ENCODE measurements at regions not wholly inside any gene's neighbourhood (a gene's known extent, or its start where the extent isn't known, plus 50 kb on each side); places are given as distances from the start of the nearest gene placed in this dataset.
"Not testable (repeated sequence)": the region's sequence is repeated elsewhere in the genome, so short reads cannot be mapped to it uniquely, and the experiment has no call there.

DNA sequence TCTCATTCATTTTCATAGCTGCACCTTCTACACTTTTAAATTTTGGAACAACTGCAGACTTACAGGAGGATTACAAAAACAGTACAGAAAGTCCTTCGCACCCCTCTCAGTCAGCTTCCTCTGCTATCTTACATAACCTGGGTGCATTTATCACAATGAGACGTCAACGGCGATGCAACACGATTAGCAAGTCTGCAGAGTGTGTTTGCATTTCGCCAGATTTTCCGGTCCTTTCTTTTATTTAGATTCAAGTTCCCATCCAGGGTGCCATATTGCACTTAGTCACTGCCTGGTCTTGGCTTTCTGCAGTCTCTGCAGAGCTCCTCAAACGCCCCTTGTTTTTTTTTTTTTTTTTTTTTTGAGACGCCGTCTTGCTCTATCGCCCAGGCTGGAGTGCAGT lies 85.9 kb downstream of the ASMT start:
- H3K27me3 Mint-ChIP-seq: no peaks in the 10 kb centered on the region
- no peaks in the 10 kb centered on the region for H3K79me2 ChIP-seq (ENCODE audit: control insufficient read depth, insufficient read depth, low read length)
- no peaks in the 10 kb centered on the region for H3K4me1 ChIP-seq (ENCODE audit: control insufficient read depth in 2 of 2, insufficient read depth in 2 of 2, low read length in 2 of 2)
- no peak for DNase-seq
- no peak overlapping the region for H3K9ac ChIP-seq (ENCODE audit: low read length)
- H3K36me3 ChIP-seq (replicated peaks in 1 of 2; ENCODE audit: control extremely low read depth in 1 of 2, control insufficient read depth in 1 of 2, extremely low read depth in 1 of 2, insufficient read depth in 2 of 2, low read length in 1 of 2): peaks cover 0 to 3% of the 10 kb centered on the region in 2 experiments
- WGBS (ENCODE audit: insufficient coverage): 84% methylated on average over 10 of the region's 11 CpGs
- no peak overlapping the region for H2AFZ ChIP-seq (ENCODE audit: insufficient read depth, low read depth, low read length, poor library complexity, severe bottlenecking)
- ChIA-PET CTCF (no interaction called here), POLR2A (no interaction called here)
- no peaks in the 10 kb centered on the region for H4K20me1 ChIP-seq (ENCODE audit: control insufficient read depth, insufficient read depth, low read length, poor library complexity, severe bottlenecking)
- H3K4me3 Mint-ChIP-seq: no peak overlapping the region
- no peaks in the 10 kb centered on the region for H3K4me1 Mint-ChIP-seq
- H3K27me3 ChIP-seq (replicated peaks in 1 of 4; ENCODE audit: control extremely low read depth in 1 of 4, control insufficient read depth in 3 of 4, insufficient read depth in 4 of 4, low read length in 3 of 4): no peaks in the 10 kb centered on the region
- H3K4me2 ChIP-seq (replicated peaks; ENCODE audit: low read depth, low read length, poor library complexity, severe bottlenecking): no peak overlapping the region
- peaks cover 7% of the 10 kb centered on the region for H3K9me3 Mint-ChIP-seq (ENCODE audit: insufficient read depth)
- H3K4me3 ChIP-seq (ENCODE audit: control extremely low read depth in 1 of 5, extremely low read depth in 1 of 5, insufficient read depth in 1 of 5, low read depth in 2 of 5, low read length in 4 of 5): no peak overlapping the region
- no peak for ATAC-seq (ENCODE audit: low read depth)
- no peak overlapping the region for H3K27ac ChIP-seq (ENCODE audit: low read length in 2 of 2)
- TF ChIP-seq EZH2 (IDR thresholded peaks at IDR 0.05; ENCODE audit: borderline replicate concordance, insufficient read depth, low read depth, low read length, poor library complexity, severe bottlenecking): no peak
- TF ChIP-seq, protein P1, sequence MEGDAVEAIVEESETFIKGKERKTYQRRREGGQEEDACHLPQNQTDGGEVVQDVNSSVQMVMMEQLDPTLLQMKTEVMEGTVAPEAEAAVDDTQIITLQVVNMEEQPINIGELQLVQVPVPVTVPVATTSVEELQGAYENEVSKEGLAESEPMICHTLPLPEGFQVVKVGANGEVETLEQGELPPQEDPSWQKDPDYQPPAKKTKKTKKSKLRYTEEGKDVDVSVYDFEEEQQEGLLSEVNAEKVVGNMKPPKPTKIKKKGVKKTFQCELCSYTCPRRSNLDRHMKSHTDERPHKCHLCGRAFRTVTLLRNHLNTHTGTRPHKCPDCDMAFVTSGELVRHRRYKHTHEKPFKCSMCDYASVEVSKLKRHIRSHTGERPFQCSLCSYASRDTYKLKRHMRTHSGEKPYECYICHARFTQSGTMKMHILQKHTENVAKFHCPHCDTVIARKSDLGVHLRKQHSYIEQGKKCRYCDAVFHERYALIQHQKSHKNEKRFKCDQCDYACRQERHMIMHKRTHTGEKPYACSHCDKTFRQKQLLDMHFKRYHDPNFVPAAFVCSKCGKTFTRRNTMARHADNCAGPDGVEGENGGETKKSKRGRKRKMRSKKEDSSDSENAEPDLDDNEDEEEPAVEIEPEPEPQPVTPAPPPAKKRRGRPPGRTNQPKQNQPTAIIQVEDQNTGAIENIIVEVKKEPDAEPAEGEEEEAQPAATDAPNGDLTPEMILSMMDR (IDR thresholded peaks at IDR 0.05): no peak
- intact Hi-C loops (cut with micrococcal nuclease): no loop called here
- H3K9me3 ChIP-seq (ENCODE audit: control extremely low read depth in 1 of 3, control insufficient read depth in 2 of 3, insufficient read depth in 1 of 3, low read length in 2 of 3): peaks cover 0 to 7% (median 4%) of the 10 kb centered on the region in 3 donors
- H3K27ac Mint-ChIP-seq: no peak overlapping the region

GRCh38 chrX:1701396-1701901 lies 86.6 kb downstream of the ASMT start:
- H3K79me2 ChIP-seq (ENCODE audit: control insufficient read depth, insufficient read depth, low read length); DNase-seq; H3K9me3 Mint-ChIP-seq (ENCODE audit: insufficient read depth); H3K9ac ChIP-seq (ENCODE audit: low read length); H3K4me3 ChIP-seq (ENCODE audit: control extremely low read depth in 1 of 5, extremely low read depth in 1 of 5, insufficient read depth in 1 of 5, low read depth in 2 of 5, low read length in 4 of 5); H3K27me3 Mint-ChIP-seq; CTCF ChIA-PET; intact Hi-C loops (cut with micrococcal nuclease); H3K4me1 Mint-ChIP-seq; H3K9me3 ChIP-seq (ENCODE audit: control extremely low read depth in 1 of 3, control insufficient read depth in 2 of 3, insufficient read depth in 1 of 3, low read length in 2 of 3); H3K27ac Mint-ChIP-seq; H3K4me3 Mint-ChIP-seq; H3K36me3 ChIP-seq (replicated peaks in 1 of 2; ENCODE audit: control extremely low read depth in 1 of 2, control insufficient read depth in 1 of 2, extremely low read depth in 1 of 2, insufficient read depth in 2 of 2, low read length in 1 of 2); H3K27me3 ChIP-seq (replicated peaks in 1 of 4; ENCODE audit: control extremely low read depth in 1 of 4, control insufficient read depth in 3 of 4, insufficient read depth in 4 of 4, low read length in 3 of 4); H3K4me1 ChIP-seq (ENCODE audit: control insufficient read depth in 2 of 2, insufficient read depth in 2 of 2, low read length in 2 of 2); H3K4me2 ChIP-seq (replicated peaks; ENCODE audit: low read depth, low read length, poor library complexity, severe bottlenecking); ATAC-seq (ENCODE audit: low read depth); H4K20me1 ChIP-seq (ENCODE audit: control insufficient read depth, insufficient read depth, low read length, poor library complexity, severe bottlenecking); H3K27ac ChIP-seq (ENCODE audit: low read length in 2 of 2); POLR2A ChIA-PET; H2AFZ ChIP-seq (ENCODE audit: insufficient read depth, low read depth, low read length, poor library complexity, severe bottlenecking): not testable (repeated sequence)
- WGBS (ENCODE audit: insufficient coverage): 97% methylated on average over 9 of the region's 15 CpGs

GRCh38 chrX:1702142-1702541 lies 87.3 kb downstream of the ASMT start:
- ATAC-seq (ENCODE audit: low read depth); intact Hi-C loops (cut with micrococcal nuclease); DNase-seq; H3K9me3 ChIP-seq (ENCODE audit: control extremely low read depth in 1 of 3, control insufficient read depth in 2 of 3, insufficient read depth in 1 of 3, low read length in 2 of 3); H3K9me3 Mint-ChIP-seq (ENCODE audit: insufficient read depth); H3K27me3 Mint-ChIP-seq; H3K36me3 ChIP-seq (replicated peaks in 1 of 2; ENCODE audit: control extremely low read depth in 1 of 2, control insufficient read depth in 1 of 2, extremely low read depth in 1 of 2, insufficient read depth in 2 of 2, low read length in 1 of 2); H3K4me3 ChIP-seq (ENCODE audit: control extremely low read depth in 1 of 5, extremely low read depth in 1 of 5, insufficient read depth in 1 of 5, low read depth in 2 of 5, low read length in 4 of 5); H3K79me2 ChIP-seq (ENCODE audit: control insufficient read depth, insufficient read depth, low read length); POLR2A ChIA-PET; H3K4me1 Mint-ChIP-seq; H3K27me3 ChIP-seq (replicated peaks in 1 of 4; ENCODE audit: control extremely low read depth in 1 of 4, control insufficient read depth in 3 of 4, insufficient read depth in 4 of 4, low read length in 3 of 4); H2AFZ ChIP-seq (ENCODE audit: insufficient read depth, low read depth, low read length, poor library complexity, severe bottlenecking); H4K20me1 ChIP-seq (ENCODE audit: control insufficient read depth, insufficient read depth, low read length, poor library complexity, severe bottlenecking); H3K27ac Mint-ChIP-seq; H3K4me3 Mint-ChIP-seq; CTCF ChIA-PET; H3K4me1 ChIP-seq (ENCODE audit: control insufficient read depth in 2 of 2, insufficient read depth in 2 of 2, low read length in 2 of 2); H3K4me2 ChIP-seq (replicated peaks; ENCODE audit: low read depth, low read length, poor library complexity, severe bottlenecking); H3K9ac ChIP-seq (ENCODE audit: low read length); H3K27ac ChIP-seq (ENCODE audit: low read length in 2 of 2): not testable (repeated sequence)
- 100% methylated on average over 1 of the region's 12 CpGs for WGBS (ENCODE audit: insufficient coverage)
